Spleen (tissue), 11 donors: ENCODE measurements at regions not wholly inside any gene's neighbourhood (a gene's known extent, or its start where the extent isn't known, plus 50 kb on each side); places are given as distances from the start of the nearest gene placed in this dataset.

Experiments
- DNase-seq: peaks from one replicate; pipeline ENCODE4 v3.0.0-alpha.2; 2020
- H3K27ac ChIP-seq, 8 donors: fragments of 200-600 bp; sonication (generic) in 7 of 8; 1 replicate in 4 of 8; 2 replicates in 4 of 8; pipeline versions ENCODE4 v1.5.0 to v1.8.0; 2016 to 2021; ENCODE audit warnings: inconsistent platforms in 4 of 8, mild to moderate bottlenecking in 4 of 8, moderate library complexity in 1 of 8
- H3K27me3 ChIP-seq, 7 donors: fragments of 200-600 bp; sonication (generic) in 6 of 7; replicated peaks in 1 of 7; 1 replicate in 4 of 7; 2 replicates in 3 of 7; pipeline versions ENCODE4 v1.5.0 to v1.8.0; 2016 to 2021; ENCODE audit warnings: inconsistent platforms in 3 of 7, mild to moderate bottlenecking in 1 of 7
- H3K36me3 ChIP-seq, 6 donors: fragments of 200-600 bp; sonication (generic) in 5 of 6; 1 replicate in 4 of 6; 2 replicates in 2 of 6; pipeline versions ENCODE4 v1.5.0 to v1.8.0; 2016 to 2021; ENCODE audit warnings: inconsistent platforms in 2 of 6
- H3K4me1 ChIP-seq, 6 donors: fragments of 200-600 bp; sonication (generic) in 5 of 6; 1 replicate in 3 of 6; 2 replicates in 3 of 6; pipeline versions ENCODE4 v1.5.0 to v1.8.0; 2016 to 2021; ENCODE audit warnings: inconsistent platforms in 3 of 6
- H3K4me3 ChIP-seq, 8 donors: fragments of 200-600 bp; sonication (generic) in 7 of 8; 1 replicate in 4 of 8; 2 replicates in 4 of 8; pipeline versions ENCODE4 v1.5.0 to v1.8.0; 2016 to 2021; ENCODE audit warnings: inconsistent platforms in 4 of 8, mild to moderate bottlenecking in 4 of 8, moderate library complexity in 2 of 8
- H3K9me3 ChIP-seq, 8 donors: fragments of 200-600 bp; sonication (generic) in 7 of 8; 1 replicate in 4 of 8; 2 replicates in 4 of 8; pipeline versions ENCODE4 v1.5.0 to v1.8.0; 2016 to 2021; ENCODE audit warnings: inconsistent platforms in 4 of 8
- CTCF ChIP-seq, 11 experiments: fragments of 200-600 bp in 7 of 11; fragments of 450-650 bp in 4 of 11; sonication (generic) in 4 of 11; IDR thresholded peaks in 8 of 11; conservative IDR thresholded peaks in 3 of 11; 1 replicate in 7 of 11; 2 replicates in 4 of 11; pipeline versions ENCODE4 v1.4.0 to v1.8.0; 2016 to 2021; ENCODE audit warnings: antibody characterized with exemption in 11 of 11, inconsistent platforms in 4 of 11, mild to moderate bottlenecking in 1 of 11
- POLR2A ChIP-seq, 3 donors: fragments of 450-650 bp; IDR thresholded peaks; one replicate each; pipeline ENCODE4 v1.5.1; 2017; ENCODE audit warnings: antibody characterized with exemption in 3 of 3, mild to moderate bottlenecking in 1 of 3
- POLR2AphosphoS5 ChIP-seq, 3 donors: sonication (generic); formaldehyde crosslinking; IDR thresholded peaks; one replicate each; pipeline ENCODE4 v1.5.1; 2017; ENCODE audit warnings: antibody characterized with exemption in 3 of 3
- WGBS, 5 donors: extraction: QIAGEN DNeasy Blood & Tissue Kit in 3 of 5; methylation state at CpG; one replicate each; pipeline versions ENCODE4 v1.1.5 to v1.1.7; 2013 to 2018; 5-methylcytosine and 5-hydroxymethylcytosine counted together
- intact Hi-C: fragments of 100-400 bp; cut with DNase I; formaldehyde crosslinking; loops from one replicate; pipeline ENCODE4 v1.15.0; 2023; ENCODE audit warnings: low total_unique reads
- donor health status: healthy with polysubstance abuse.
- donor health status: DM: no; HTN: no; CAD: no; lungs with moderate emphysema.
- donor health status: DM: no; HTN: no; CAD: no.
- donor health status: Bipolar disorder and iron deficiency.
- donor health status: healthy.
- donor health status: DM: no; HTN: no; CAD: no.
- donor health status: DM: yes; HTN: yes; CAD: no.

GRCh38 chr5:51606921-51607320 lies 223.7 kb downstream of the ISL1 start:
- Histone ChIP-seq H3K27ac (no peak overlapping the region), H3K4me3 (no peak overlapping the region), H3K4me1 (no peaks in the 10 kb centered on the region), H3K36me3 (no peaks in the 10 kb centered on the region), H3K27me3 (no peaks in the 10 kb centered on the region), H3K9me3 (no peaks in the 10 kb centered on the region)
- TF ChIP-seq CTCF (IDR thresholded peaks at IDR 0.05 in 8 of 11, conservative IDR thresholded peaks at IDR 0.05 in 3 of 11) = no peak
- no peak for DNase-seq
- 84 to 90% (median 85%) methylated on average over 5 of the region's 5 CpGs for WGBS, 5 donors
- intact Hi-C loops = no loop called here

- Histone ChIP-seq H3K4me3 (no peak overlapping the region), H3K27me3 (no peaks in the 10 kb centered on the region), H3K4me1 (no peaks in the 10 kb centered on the region), H3K27ac (no peak overlapping the region), H3K9me3 (peaks cover 0 to 3% (median 0%) of the 10 kb centered on the region in 8 donors), H3K36me3 (no peaks in the 10 kb centered on the region)
- intact Hi-C loops = no loop called here
- no peak for TF ChIP-seq CTCF (IDR thresholded peaks at IDR 0.05 in 8 of 11, conservative IDR thresholded peaks at IDR 0.05 in 3 of 11)
- TF ChIP-seq POLR2A (IDR thresholded peaks at IDR 0.05) = no peak
- TF ChIP-seq POLR2AphosphoS5 (IDR thresholded peaks at IDR 0.05) = no peak
- no peak for DNase-seq
- WGBS, 5 donors = 78 to 98% (median 86%) methylated on average over 2 of the region's 2 CpGs
Observed at GRCh38 chr5:51618234-51618633, 235.0 kb downstream of the ISL1 start.

- Histone ChIP-seq H3K4me3 (no peak overlapping the region), H3K9me3 (peaks cover 0 to 15% (median 4%) of the 10 kb centered on the region in 8 donors), H3K4me1 (no peaks in the 10 kb centered on the region), H3K36me3 (no peaks in the 10 kb centered on the region), H3K27ac (no peak overlapping the region), H3K27me3 (no peaks in the 10 kb centered on the region)
- WGBS, 5 donors = 49 to 76% (median 57%) methylated on average over 1 of the region's 1 CpG
- intact Hi-C loops = no loop called here
- no peak for TF ChIP-seq POLR2A (IDR thresholded peaks at IDR 0.05)
- no peak for TF ChIP-seq POLR2AphosphoS5 (IDR thresholded peaks at IDR 0.05)
- no peak for TF ChIP-seq CTCF (IDR thresholded peaks at IDR 0.05 in 8 of 11, conservative IDR thresholded peaks at IDR 0.05 in 3 of 11)
- DNase-seq = no peak
Observed at GRCh38 chr5:51621156-51621555, 237.9 kb downstream of the ISL1 start.

- no peak for DNase-seq
- intact Hi-C loops = no loop called here
Observed at GRCh38 chr5:51622161-51622790, 239.0 kb downstream of the ISL1 start.

More at GRCh38 chr5:51622161-51622790, 239.0 kb downstream of the ISL1 start:
- Histone ChIP-seq H3K4me1 (no peaks in the 10 kb centered on the region), H3K27me3 (no peaks in the 10 kb centered on the region), H3K4me3 (no peak overlapping the region), H3K9me3 (peaks cover 0 to 25% (median 5%) of the 10 kb centered on the region in 8 donors), H3K27ac (no peak overlapping the region), H3K36me3 (no peaks in the 10 kb centered on the region)
- WGBS, 5 donors = 32 to 41% (median 37%) methylated on average over 2 of the region's 2 CpGs
- TF ChIP-seq POLR2A (IDR thresholded peaks at IDR 0.05) (no peak), POLR2AphosphoS5 (IDR thresholded peaks at IDR 0.05) (no peak), CTCF (IDR thresholded peaks at IDR 0.05 in 8 of 11, conservative IDR thresholded peaks at IDR 0.05 in 3 of 11) (no peak)
